ENCODE measurements at regions not wholly inside any gene's neighbourhood (a gene's known extent, or its start where the extent isn't known, plus 50 kb on each side); places are given as distances from the start of the nearest gene placed in this dataset.

GRCh38 chr18:73038336-73038735, 170.5 kb upstream of the NETO1 start:
- no peak for DNase-seq
- Histone ChIP-seq H3K4me3 (no peak overlapping the region), H3K36me3 (ENCODE audit: low read depth) (no peaks in the 10 kb centered on the region), H3K9me3 (peaks cover 2% of the 10 kb centered on the region), H3K4me1 (ENCODE audit: low read depth) (no peaks in the 10 kb centered on the region)
- intact Hi-C loops (cut with DNase I, micrococcal nuclease), result no loop called here
- TF ChIP-seq, protein P1, sequence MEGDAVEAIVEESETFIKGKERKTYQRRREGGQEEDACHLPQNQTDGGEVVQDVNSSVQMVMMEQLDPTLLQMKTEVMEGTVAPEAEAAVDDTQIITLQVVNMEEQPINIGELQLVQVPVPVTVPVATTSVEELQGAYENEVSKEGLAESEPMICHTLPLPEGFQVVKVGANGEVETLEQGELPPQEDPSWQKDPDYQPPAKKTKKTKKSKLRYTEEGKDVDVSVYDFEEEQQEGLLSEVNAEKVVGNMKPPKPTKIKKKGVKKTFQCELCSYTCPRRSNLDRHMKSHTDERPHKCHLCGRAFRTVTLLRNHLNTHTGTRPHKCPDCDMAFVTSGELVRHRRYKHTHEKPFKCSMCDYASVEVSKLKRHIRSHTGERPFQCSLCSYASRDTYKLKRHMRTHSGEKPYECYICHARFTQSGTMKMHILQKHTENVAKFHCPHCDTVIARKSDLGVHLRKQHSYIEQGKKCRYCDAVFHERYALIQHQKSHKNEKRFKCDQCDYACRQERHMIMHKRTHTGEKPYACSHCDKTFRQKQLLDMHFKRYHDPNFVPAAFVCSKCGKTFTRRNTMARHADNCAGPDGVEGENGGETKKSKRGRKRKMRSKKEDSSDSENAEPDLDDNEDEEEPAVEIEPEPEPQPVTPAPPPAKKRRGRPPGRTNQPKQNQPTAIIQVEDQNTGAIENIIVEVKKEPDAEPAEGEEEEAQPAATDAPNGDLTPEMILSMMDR (IDR thresholded peaks at IDR 0.05), result no peak
- no peak for ATAC-seq

DNA sequence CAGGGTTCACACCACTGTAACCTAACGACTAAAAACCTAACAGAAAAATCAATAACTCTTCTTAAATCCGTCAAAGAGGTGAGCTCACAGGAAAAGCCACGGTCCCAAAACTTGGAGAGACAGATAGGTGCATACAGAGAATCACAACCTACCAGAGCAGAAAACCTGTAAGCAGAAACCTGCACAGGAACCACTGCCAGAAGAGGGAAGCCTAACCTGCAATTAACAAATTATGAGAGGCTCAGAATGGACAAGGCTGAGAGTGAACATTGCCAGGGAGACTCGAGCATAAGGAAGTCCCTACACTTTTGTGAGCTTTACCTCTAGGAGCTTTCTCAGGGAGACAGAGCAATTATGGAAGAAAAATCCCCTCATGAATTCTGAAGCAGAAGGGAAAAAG, 156.2 kb upstream of the NETO1 start:
- no peak for DNase-seq
- intact Hi-C loops (cut with DNase I, micrococcal nuclease), result no loop called here
- Histone ChIP-seq H3K36me3 (ENCODE audit: low read depth) (no peaks in the 10 kb centered on the region), H3K4me3 (no peak overlapping the region), H3K4me1 (ENCODE audit: low read depth) (no peaks in the 10 kb centered on the region), H3K9me3 (peaks cover 12% of the 10 kb centered on the region)
- TF ChIP-seq, protein P1 (IDR thresholded peaks at IDR 0.05), result no peak
- no peak for ATAC-seq

GRCh38 chr18:73009691-73010090, 141.9 kb upstream of the NETO1 start:
- DNase-seq (no peak), ATAC-seq (no peak)
- TF ChIP-seq, protein P1 (IDR thresholded peaks at IDR 0.05), result no peak
- Histone ChIP-seq H3K36me3 (ENCODE audit: low read depth) (no peaks in the 10 kb centered on the region), H3K4me1 (ENCODE audit: low read depth) (no peaks in the 10 kb centered on the region), H3K9me3 (peaks cover 11% of the 10 kb centered on the region), H3K4me3 (no peak overlapping the region)
- intact Hi-C loops (cut with DNase I, micrococcal nuclease), result no loop called here

DNA sequence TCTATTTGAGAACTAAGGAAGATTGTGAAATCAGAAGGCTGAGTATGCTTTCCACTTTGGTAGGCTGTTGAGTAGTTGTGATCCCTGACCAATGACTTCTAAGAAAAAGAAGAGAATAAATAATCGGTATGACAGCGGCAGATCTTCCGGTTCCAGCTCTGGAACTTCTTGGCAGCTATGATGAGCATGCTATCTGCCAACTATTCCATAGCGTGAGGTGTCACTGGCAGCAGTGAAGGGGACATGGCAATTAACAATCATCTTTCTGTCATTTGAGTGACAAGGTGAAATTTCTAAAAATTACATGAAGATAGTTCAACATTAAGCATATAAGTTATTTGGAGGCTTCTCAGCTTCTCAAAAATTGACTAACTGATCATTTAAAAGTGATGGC, 140.1 kb upstream of the NETO1 start:
- ATAC-seq (no peak), DNase-seq (no peak)
- intact Hi-C loops (cut with DNase I, micrococcal nuclease), result no loop called here
- peaks cover 5% of the 10 kb centered on the region for H3K9me3 ChIP-seq
- no peaks in the 10 kb centered on the region for H3K4me1 ChIP-seq (ENCODE audit: low read depth)
- H3K36me3 ChIP-seq (ENCODE audit: low read depth), result no peaks in the 10 kb centered on the region
- TF ChIP-seq, protein P1 (IDR thresholded peaks at IDR 0.05), result no peak
- H3K4me3 ChIP-seq, result no peak overlapping the region

GRCh38 chr18:73007195-73007914, 139.6 kb upstream of the NETO1 start:
- no peaks in the 10 kb centered on the region for H3K4me1 ChIP-seq (ENCODE audit: low read depth)
- H3K36me3 ChIP-seq (ENCODE audit: low read depth), result no peaks in the 10 kb centered on the region
- H3K9me3 ChIP-seq, result peaks cover 5% of the 10 kb centered on the region
- ATAC-seq, result no peak
- intact Hi-C loops (cut with DNase I, micrococcal nuclease), result no loop called here
- no peak for DNase-seq
- no peak overlapping the region for H3K4me3 ChIP-seq
- TF ChIP-seq, protein P1 (IDR thresholded peaks at IDR 0.05), result no peak

DNA sequence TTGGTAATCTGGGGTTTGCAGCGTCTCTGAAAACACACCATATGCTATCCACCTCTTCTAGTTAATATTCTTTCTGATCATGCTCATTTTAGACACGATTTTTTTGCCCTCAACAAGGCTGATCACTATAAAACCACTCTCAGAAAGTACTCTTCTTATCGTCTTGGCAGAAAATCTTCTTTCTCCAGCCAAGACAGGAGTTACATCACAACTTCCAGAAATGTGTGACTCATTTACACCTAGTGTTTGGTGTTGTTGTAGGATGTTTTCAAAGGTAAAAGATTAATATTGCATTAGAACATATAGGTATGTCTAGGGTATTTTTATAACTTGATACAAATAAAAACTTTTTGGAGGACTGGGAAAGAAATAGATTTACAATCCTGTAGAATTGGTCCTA, 138.5 kb upstream of the NETO1 start:
- DNase-seq (no peak), ATAC-seq (no peak)
- Histone ChIP-seq H3K36me3 (ENCODE audit: low read depth) (no peaks in the 10 kb centered on the region), H3K4me1 (ENCODE audit: low read depth) (no peaks in the 10 kb centered on the region), H3K9me3 (peaks cover 5% of the 10 kb centered on the region), H3K4me3 (no peak overlapping the region)
- intact Hi-C loops (cut with DNase I, micrococcal nuclease), result no loop called here
- TF ChIP-seq, protein P1 (IDR thresholded peaks at IDR 0.05), result no peak
